ENCODE measurements at regions not wholly inside any gene's neighbourhood (a gene's known extent, or its start where the extent isn't known, plus 50 kb on each side); places are given as distances from the start of the nearest gene placed in this dataset.
A peak's percentile ranks its signal among the peaks of the same experiment; 100 is the strongest.

- TF ChIP-seq CTCF (IDR thresholded peaks at IDR 0.05): peak; percentile 68 to 87 (median 78)
- TF ChIP-seq POLR2A (IDR thresholded peaks at IDR 0.05): no peak
Measured at GRCh38 chr22:22959147-22959827, 71.7 kb downstream of the IGLL5 start.

All from upper lobe of left lung (tissue), 4 donors.